ENCODE measurements at regions not wholly inside any gene's neighbourhood (a gene's known extent, or its start where the extent isn't known, plus 50 kb on each side); places are given as distances from the start of the nearest gene placed in this dataset.

GRCh38 chr5:74040811-74041491 is 415.0 kb downstream of the ARHGEF28 start:
- intact Hi-C loops (cut with DNase I): loop anchor here in 1 of 4 donors (10.0 kb wide), 1 partner anchor 244 kb away; no protein-coding TSS in a partner anchor
- Histone ChIP-seq H3K9me3 (no peaks in the 10 kb centered on the region), H3K4me1 (ENCODE audit: insufficient read depth) (peaks cover 5% of the 10 kb centered on the region), H3K27me3 (no peaks in the 10 kb centered on the region), H3K36me3 (no peaks in the 10 kb centered on the region), H3K27ac (no peak overlapping the region), H3K4me3 (no peak overlapping the region)
- peak in 2 of 5 donors; percentile 39 to 52 for DNase-seq
- TF ChIP-seq EP300 (IDR thresholded peaks at IDR 0.05) (no peak), POLR2A (IDR thresholded peaks at IDR 0.05) (no peak), CTCF (IDR thresholded peaks at IDR 0.05) (no peak)
- WGBS, 3 donors: 50 to 75% (median 60%) methylated on average over 5 of the region's 5 CpGs

- H3K27ac ChIP-seq: peak overlapping the region in 1 of 2 donors; percentile 36
- no peak for TF ChIP-seq EP300 (IDR thresholded peaks at IDR 0.05)
- no peak for TF ChIP-seq POLR2A (IDR thresholded peaks at IDR 0.05)
- TF ChIP-seq CTCF (IDR thresholded peaks at IDR 0.05): no peak
- no peaks in the 10 kb centered on the region for H3K9me3 ChIP-seq
- 10 to 27% (median 20%) methylated on average over 2 of the region's 2 CpGs for WGBS, 3 donors
- intact Hi-C loops (cut with DNase I): loop anchor here in 1 of 4 donors (10.0 kb wide), 1 partner anchor 245 kb away; no protein-coding TSS in a partner anchor
- peak; percentile 38 to 53 (median 48) for DNase-seq
- H3K4me1 ChIP-seq (ENCODE audit: insufficient read depth): peaks cover 5% of the 10 kb centered on the region
- H3K36me3 ChIP-seq: no peaks in the 10 kb centered on the region
- no peaks in the 10 kb centered on the region for H3K27me3 ChIP-seq
- no peak overlapping the region for H3K4me3 ChIP-seq
Observed at GRCh38 chr5:74040065-74040551, 414.1 kb downstream of the ARHGEF28 start.

- 75 to 96% (median 92%) methylated on average over 2 of the region's 2 CpGs for WGBS, 3 donors
- intact Hi-C loops (cut with DNase I): loop anchor here (5.0 to 10.0 kb wide), 5 partner anchors 133 to 607 kb away; partner anchors contain the start of gene ENC1 (in 3 of the 4)
- Histone ChIP-seq H3K36me3 (no peaks in the 10 kb centered on the region), H3K4me3 (no peak overlapping the region), H3K4me1 (ENCODE audit: insufficient read depth) (peaks cover 6% of the 10 kb centered on the region), H3K27me3 (no peaks in the 10 kb centered on the region), H3K9me3 (no peaks in the 10 kb centered on the region), H3K27ac (no peak overlapping the region)
- DNase-seq: no peak
- TF ChIP-seq EP300 (IDR thresholded peaks at IDR 0.05) (no peak), CTCF (IDR thresholded peaks at IDR 0.05) (no peak), POLR2A (IDR thresholded peaks at IDR 0.05) (no peak)
Observed at GRCh38 chr5:74037321-74037720, 411.3 kb downstream of the ARHGEF28 start.

- H3K4me1 ChIP-seq (ENCODE audit: insufficient read depth): peaks cover 6% of the 10 kb centered on the region
- H3K9me3 ChIP-seq: no peaks in the 10 kb centered on the region
- H3K36me3 ChIP-seq: no peaks in the 10 kb centered on the region
- no peak overlapping the region for H3K27ac ChIP-seq
- TF ChIP-seq CTCF (IDR thresholded peaks at IDR 0.05) (peak; percentile 34 to 51 (median 45)), POLR2A (IDR thresholded peaks at IDR 0.05) (no peak)
- H3K27me3 ChIP-seq: no peaks in the 10 kb centered on the region
- DNase-seq: peak; percentile 62 to 63 (median 63)
- WGBS, 3 donors: 24 to 39% (median 25%) methylated on average over 6 of the region's 6 CpGs
- intact Hi-C loops (cut with DNase I): loop anchor here (5.0 to 10.0 kb wide), 5 partner anchors 131 to 609 kb away; partner anchors contain the start of gene ENC1 (in 3 of the 4)
- no peak overlapping the region for H3K4me3 ChIP-seq
Observed at GRCh38 chr5:74035521-74035937, 409.5 kb downstream of the ARHGEF28 start.

Data from ovary (tissue), 7 donors.